GM10266 (cell line): ENCODE measurements at regions not wholly inside any gene's neighbourhood (a gene's known extent, or its start where the extent isn't known, plus 50 kb on each side); places are given as distances from the start of the nearest gene placed in this dataset.

Experiments
- DNase-seq: peaks from one replicate; pipeline ENCODE4 v3.0.0; 2012; ENCODE audit errors: extremely low spot score
- TF ChIP-seq, protein P1 (sequence below): IDR thresholded peaks from 2 replicates; pipeline ENCODE4 v1.5.1; 2012; ENCODE audit warnings: mild to moderate bottlenecking, low read depth; ENCODE audit not compliant: control insufficient read depth, insufficient read depth; ENCODE audit errors: missing control alignments

- no peak for DNase-seq
- TF ChIP-seq, protein P1, sequence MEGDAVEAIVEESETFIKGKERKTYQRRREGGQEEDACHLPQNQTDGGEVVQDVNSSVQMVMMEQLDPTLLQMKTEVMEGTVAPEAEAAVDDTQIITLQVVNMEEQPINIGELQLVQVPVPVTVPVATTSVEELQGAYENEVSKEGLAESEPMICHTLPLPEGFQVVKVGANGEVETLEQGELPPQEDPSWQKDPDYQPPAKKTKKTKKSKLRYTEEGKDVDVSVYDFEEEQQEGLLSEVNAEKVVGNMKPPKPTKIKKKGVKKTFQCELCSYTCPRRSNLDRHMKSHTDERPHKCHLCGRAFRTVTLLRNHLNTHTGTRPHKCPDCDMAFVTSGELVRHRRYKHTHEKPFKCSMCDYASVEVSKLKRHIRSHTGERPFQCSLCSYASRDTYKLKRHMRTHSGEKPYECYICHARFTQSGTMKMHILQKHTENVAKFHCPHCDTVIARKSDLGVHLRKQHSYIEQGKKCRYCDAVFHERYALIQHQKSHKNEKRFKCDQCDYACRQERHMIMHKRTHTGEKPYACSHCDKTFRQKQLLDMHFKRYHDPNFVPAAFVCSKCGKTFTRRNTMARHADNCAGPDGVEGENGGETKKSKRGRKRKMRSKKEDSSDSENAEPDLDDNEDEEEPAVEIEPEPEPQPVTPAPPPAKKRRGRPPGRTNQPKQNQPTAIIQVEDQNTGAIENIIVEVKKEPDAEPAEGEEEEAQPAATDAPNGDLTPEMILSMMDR = no peak
Observed at GRCh38 chr7:97555857-97556421, 175.9 kb upstream of the TAC1 start.

- DNase-seq = no peak
- TF ChIP-seq, protein P1 = no peak
Observed at GRCh38 chr7:97565665-97566064, 166.2 kb upstream of the TAC1 start.

GRCh38 chr7:97573065-97573464 lies 158.8 kb upstream of the TAC1 start:
- TF ChIP-seq, protein P1 = no peak
- no peak for DNase-seq

DNA sequence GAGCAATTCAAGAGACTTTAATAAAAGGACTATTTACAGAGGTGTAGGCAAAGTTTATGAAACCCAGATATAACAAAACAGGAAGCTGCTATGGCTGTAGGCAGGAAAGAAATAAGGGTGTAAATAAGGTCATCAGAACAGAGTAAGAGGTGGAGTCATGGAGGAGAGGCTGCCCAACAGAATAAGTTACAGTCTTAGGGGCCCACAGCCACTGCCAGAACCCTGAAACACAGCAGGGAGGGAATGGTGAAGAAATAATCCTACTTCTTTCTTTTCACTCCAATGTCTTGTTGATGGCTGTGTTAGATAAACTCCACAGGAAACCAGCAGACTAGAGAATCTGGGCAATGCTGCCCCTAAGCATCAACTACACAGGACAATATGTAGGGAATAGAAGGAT lies 155.8 kb upstream of the TAC1 start:
- TF ChIP-seq, protein P1 = no peak
- no peak for DNase-seq

GRCh38 chr7:97578225-97578624 lies 153.7 kb upstream of the TAC1 start:
- no peak for DNase-seq
- TF ChIP-seq, protein P1 = no peak

DNA sequence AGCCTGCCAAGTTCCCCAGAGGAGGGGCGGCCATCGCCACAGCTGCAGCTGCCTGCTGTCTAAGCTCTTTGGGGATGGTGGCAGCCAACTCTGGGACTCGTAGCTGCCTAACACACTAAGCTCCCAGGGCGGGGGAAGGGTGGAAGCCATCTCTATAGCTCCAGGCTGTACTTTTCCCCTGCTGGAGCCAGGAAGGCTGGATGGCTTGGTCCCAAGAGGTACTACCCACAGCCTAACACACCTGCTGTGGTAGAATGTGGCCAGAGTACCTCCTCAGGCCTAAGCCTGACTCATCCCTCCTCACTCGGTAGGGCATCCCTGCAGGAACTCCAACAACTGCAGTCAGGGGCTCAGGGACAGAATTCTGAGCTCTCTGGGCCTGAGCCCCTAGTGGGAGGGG lies 151.7 kb upstream of the TAC1 start:
- TF ChIP-seq, protein P1 = no peak
- DNase-seq = no peak

DNA sequence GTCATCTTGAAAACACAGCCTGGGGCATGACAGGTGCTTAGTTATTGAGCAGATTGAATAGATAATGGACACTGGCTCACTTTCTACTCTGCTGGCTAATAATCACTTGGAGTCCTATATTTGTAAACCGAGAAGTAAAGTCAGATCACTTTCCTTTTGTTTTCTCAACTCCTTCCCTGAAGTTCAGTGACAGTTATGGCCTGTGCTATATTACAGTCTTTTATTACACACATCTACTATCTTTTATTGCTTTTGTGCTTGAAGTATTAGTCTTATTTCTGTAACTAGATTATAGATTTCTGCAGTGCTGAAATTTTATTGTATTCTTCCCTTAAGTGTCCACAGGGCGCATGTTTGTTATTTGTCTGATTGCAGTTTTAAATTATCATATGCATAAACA lies 136.4 kb upstream of the TAC1 start:
- TF ChIP-seq, protein P1 = no peak
- no peak for DNase-seq
